ENCODE measurements at regions not wholly inside any gene's neighbourhood (a gene's known extent, or its start where the extent isn't known, plus 50 kb on each side); places are given as distances from the start of the nearest gene placed in this dataset.

GRCh38 chr2:193774166-193774565 is 1579.4 kb upstream of the TMEFF2 start:
- no peak for ATAC-seq
- Histone ChIP-seq H3K4me1 (no peaks in the 10 kb centered on the region), H3K27me3 (no peaks in the 10 kb centered on the region), H3K27ac (no peak overlapping the region), H3K9me3 (no peaks in the 10 kb centered on the region), H3K36me3 (no peaks in the 10 kb centered on the region), H3K4me3 (no peak overlapping the region)
- TF ChIP-seq, protein P1, sequence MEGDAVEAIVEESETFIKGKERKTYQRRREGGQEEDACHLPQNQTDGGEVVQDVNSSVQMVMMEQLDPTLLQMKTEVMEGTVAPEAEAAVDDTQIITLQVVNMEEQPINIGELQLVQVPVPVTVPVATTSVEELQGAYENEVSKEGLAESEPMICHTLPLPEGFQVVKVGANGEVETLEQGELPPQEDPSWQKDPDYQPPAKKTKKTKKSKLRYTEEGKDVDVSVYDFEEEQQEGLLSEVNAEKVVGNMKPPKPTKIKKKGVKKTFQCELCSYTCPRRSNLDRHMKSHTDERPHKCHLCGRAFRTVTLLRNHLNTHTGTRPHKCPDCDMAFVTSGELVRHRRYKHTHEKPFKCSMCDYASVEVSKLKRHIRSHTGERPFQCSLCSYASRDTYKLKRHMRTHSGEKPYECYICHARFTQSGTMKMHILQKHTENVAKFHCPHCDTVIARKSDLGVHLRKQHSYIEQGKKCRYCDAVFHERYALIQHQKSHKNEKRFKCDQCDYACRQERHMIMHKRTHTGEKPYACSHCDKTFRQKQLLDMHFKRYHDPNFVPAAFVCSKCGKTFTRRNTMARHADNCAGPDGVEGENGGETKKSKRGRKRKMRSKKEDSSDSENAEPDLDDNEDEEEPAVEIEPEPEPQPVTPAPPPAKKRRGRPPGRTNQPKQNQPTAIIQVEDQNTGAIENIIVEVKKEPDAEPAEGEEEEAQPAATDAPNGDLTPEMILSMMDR (IDR thresholded peaks at IDR 0.05): no peak
- no peak for DNase-seq
- FAIRE-seq: no peak
- intact Hi-C loops (cut with DNase I): no loop called here
- 49 to 51% methylated on average over 2 of the region's 2 CpGs for WGBS, 2 donors

GRCh38 chr2:193751299-193751698 is 1556.6 kb upstream of the TMEFF2 start:
- WGBS, 2 donors: 23 to 41% methylated on average over 2 of the region's 2 CpGs
- Histone ChIP-seq H3K4me3 (no peak overlapping the region), H3K36me3 (no peaks in the 10 kb centered on the region), H3K27me3 (no peaks in the 10 kb centered on the region), H3K27ac (no peak overlapping the region), H3K9me3 (no peaks in the 10 kb centered on the region), H3K4me1 (no peaks in the 10 kb centered on the region)
- intact Hi-C loops (cut with DNase I): no loop called here
- TF ChIP-seq, protein P1 (IDR thresholded peaks at IDR 0.05): no peak
- no peak for DNase-seq
- ATAC-seq: no peak
- no peak for FAIRE-seq

- 49 to 51% methylated on average over 2 of the region's 2 CpGs for WGBS, 2 donors
- TF ChIP-seq, protein P1 (IDR thresholded peaks at IDR 0.05): no peak
- Histone ChIP-seq H3K36me3 (no peaks in the 10 kb centered on the region), H3K4me1 (no peaks in the 10 kb centered on the region), H3K27me3 (no peaks in the 10 kb centered on the region), H3K4me3 (no peak overlapping the region), H3K9me3 (no peaks in the 10 kb centered on the region), H3K27ac (no peak overlapping the region)
- intact Hi-C loops (cut with DNase I): no loop called here
- FAIRE-seq: no peak
- ATAC-seq: no peak
- DNase-seq: no peak
Observed at GRCh38 chr2:193749485-193749884, 1554.8 kb upstream of the TMEFF2 start.

GRCh38 chr2:193743089-193743488 is 1548.4 kb upstream of the TMEFF2 start:
- 12 to 15% methylated on average over 4 of the region's 4 CpGs for WGBS, 2 donors
- Histone ChIP-seq H3K36me3 (no peaks in the 10 kb centered on the region), H3K27me3 (no peaks in the 10 kb centered on the region), H3K27ac (no peak overlapping the region), H3K4me3 (no peak overlapping the region), H3K4me1 (no peaks in the 10 kb centered on the region), H3K9me3 (no peaks in the 10 kb centered on the region)
- FAIRE-seq: no peak
- no peak for ATAC-seq
- DNase-seq: no peak
- intact Hi-C loops (cut with DNase I): no loop called here
- TF ChIP-seq, protein P1 (IDR thresholded peaks at IDR 0.05): no peak

- no peak for DNase-seq
- 64 to 67% methylated on average over 4 of the region's 4 CpGs for WGBS, 2 donors
- H3K4me1 ChIP-seq: no peaks in the 10 kb centered on the region
- no peak overlapping the region for H3K4me3 ChIP-seq
- TF ChIP-seq, protein P1 (IDR thresholded peaks at IDR 0.05): no peak
- no peaks in the 10 kb centered on the region for H3K36me3 ChIP-seq
- FAIRE-seq: no peak
- intact Hi-C loops (cut with DNase I): no loop called here
- no peaks in the 10 kb centered on the region for H3K27me3 ChIP-seq
- H3K27ac ChIP-seq: no peak overlapping the region
- no peaks in the 10 kb centered on the region for H3K9me3 ChIP-seq
- no peak for ATAC-seq
Observed at GRCh38 chr2:193738892-193739291, 1544.2 kb upstream of the TMEFF2 start.
